Right atrium auricular region (tissue), 2 donors: ENCODE measurements at regions not wholly inside any gene's neighbourhood (a gene's known extent, or its start where the extent isn't known, plus 50 kb on each side); places are given as distances from the start of the nearest gene placed in this dataset.

Experiments used
- DNase-seq: peaks from one replicate; pipeline ENCODE4 v3.0.0-alpha.2; 2019; ENCODE audit warnings: low spot score
- H3K27ac ChIP-seq, 2 donors: fragments of 200-600 bp; sonication (generic); 1 replicate in 1 of 2; 2 replicates in 1 of 2; pipeline ENCODE4 v1.5.1; 2016 to 2019
- H3K27me3 ChIP-seq, 2 donors: fragments of 200-600 bp; sonication (generic); one replicate each; pipeline versions ENCODE4 v1.5.1 to v1.6.0; 2017 to 2019
- H3K36me3 ChIP-seq: fragments of 200-600 bp; sonication (generic); one replicate; pipeline ENCODE4 v1.5.1; 2016
- H3K4me1 ChIP-seq, 2 donors: fragments of 200-600 bp; sonication (generic); one replicate each; pipeline versions ENCODE4 v1.5.1 to v1.6.0; 2017 to 2019
- H3K4me3 ChIP-seq, 2 donors: fragments of 200-600 bp; sonication (generic); 1 replicate in 1 of 2; 2 replicates in 1 of 2; pipeline ENCODE4 v1.5.1; 2017 to 2019; ENCODE audit warnings: mild to moderate bottlenecking in 1 of 2, moderate library complexity in 1 of 2
- H3K9me3 ChIP-seq, 2 donors: fragments of 200-600 bp; sonication (generic); one replicate each; pipeline ENCODE4 v1.5.1; 2019
- CTCF ChIP-seq, 2 donors: fragments of 200-600 bp; sonication (generic); IDR thresholded peaks; one replicate each; pipeline ENCODE4 v1.5.1; 2019; ENCODE audit warnings: antibody characterized with exemption in 2 of 2

DNA sequence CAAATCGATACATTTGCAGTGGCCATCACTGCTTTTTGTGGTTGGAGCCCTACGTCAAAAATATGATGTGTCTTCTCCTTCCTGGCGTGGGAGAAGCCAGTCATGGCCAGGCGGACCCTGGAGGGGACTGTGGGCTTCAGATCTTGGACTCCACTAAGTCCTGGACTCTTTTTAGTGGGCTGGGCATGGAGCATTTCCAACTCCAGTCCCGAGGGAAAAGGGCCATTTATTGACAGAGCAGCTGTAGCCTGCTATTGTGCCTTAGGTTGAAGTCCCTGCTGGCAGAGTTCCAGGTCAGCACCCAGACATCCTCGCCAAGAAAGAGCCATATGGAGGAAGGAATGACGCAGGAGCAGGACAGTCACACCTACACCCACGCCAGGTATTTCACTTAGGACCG is 179.2 kb upstream of the ZNF507 start:
- no peaks in the 10 kb centered on the region for H3K4me1 ChIP-seq
- no peak overlapping the region for H3K4me3 ChIP-seq
- no peaks in the 10 kb centered on the region for H3K9me3 ChIP-seq
- no peak overlapping the region for H3K27ac ChIP-seq
- no peaks in the 10 kb centered on the region for H3K36me3 ChIP-seq
- DNase-seq = peak; percentile 18
- H3K27me3 ChIP-seq = no peaks in the 10 kb centered on the region
- TF ChIP-seq CTCF (IDR thresholded peaks at IDR 0.05) = no peak

DNA sequence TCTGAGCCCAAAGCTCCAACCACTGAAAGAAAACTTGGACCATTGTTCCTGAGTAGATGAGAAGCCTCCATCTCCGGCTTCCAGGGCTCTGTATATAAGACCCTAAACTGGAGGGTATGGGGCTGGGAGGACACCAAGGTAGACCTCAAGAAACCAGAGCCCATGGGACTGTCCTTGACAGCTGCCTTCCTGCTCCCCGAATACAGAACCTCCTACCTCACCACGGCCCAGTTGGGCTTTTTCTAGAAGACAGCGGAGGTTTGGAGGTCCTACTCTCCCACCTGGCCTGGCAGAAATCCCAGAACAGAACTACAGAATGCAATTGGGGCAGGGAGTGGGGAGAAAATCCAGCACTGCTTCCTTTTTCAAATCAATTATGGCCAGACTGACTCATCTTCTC is 177.3 kb upstream of the ZNF507 start:
- TF ChIP-seq CTCF (IDR thresholded peaks at IDR 0.05) = no peak
- peak; percentile 40 for DNase-seq
- H3K4me1 ChIP-seq = no peaks in the 10 kb centered on the region
- H3K9me3 ChIP-seq = no peaks in the 10 kb centered on the region
- H3K36me3 ChIP-seq = no peaks in the 10 kb centered on the region
- no peaks in the 10 kb centered on the region for H3K27me3 ChIP-seq
- H3K27ac ChIP-seq = no peak overlapping the region
- H3K4me3 ChIP-seq = no peak overlapping the region

DNA sequence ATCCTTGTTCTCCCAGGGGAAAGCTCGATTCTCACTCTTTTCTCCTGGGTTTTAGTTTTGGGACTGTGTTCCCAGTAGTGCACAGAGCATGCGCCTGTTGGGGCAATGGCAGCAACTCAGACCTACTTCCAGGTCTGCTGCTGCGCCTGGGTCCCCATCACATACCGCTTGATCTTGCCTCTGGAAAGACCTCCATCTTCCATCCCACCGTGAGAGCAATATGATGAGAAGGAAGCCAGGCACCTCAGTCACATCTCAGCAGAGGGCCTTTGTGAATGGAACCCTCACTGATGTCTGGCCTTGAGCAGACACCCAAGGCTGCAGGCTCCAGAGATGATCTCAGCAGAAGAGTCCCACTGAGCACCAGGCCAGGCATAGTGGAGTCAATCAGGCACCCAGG is 176.8 kb upstream of the ZNF507 start:
- Histone ChIP-seq H3K27me3 (no peaks in the 10 kb centered on the region), H3K9me3 (no peaks in the 10 kb centered on the region)

DNA sequence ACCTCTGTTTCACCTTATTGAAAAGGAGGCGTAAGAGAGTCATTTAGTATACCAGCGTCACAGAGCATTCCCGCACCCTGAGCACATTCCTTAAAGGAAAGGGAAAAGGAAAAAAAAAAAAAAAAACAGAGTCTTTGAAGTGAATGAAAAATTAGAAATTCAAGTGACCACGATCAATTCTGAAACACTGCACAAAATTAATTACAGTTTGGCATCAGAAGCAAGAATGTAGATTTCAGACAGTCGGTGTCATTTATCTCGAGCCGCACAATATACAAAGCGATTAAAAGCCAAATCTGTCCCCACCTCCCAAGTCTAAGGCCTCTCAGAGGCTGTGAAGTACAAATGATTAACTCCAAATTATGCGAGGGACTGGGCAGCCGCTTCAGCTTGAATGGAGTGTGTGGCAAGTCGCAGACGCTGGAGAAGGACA is 173.7 kb upstream of the ZNF507 start:
- no peak overlapping the region for H3K27ac ChIP-seq

More for the DNA sequence above, 176.8 kb upstream of the ZNF507 start:
- DNase-seq = peak; percentile 26
- Histone ChIP-seq H3K4me3 (no peak overlapping the region), H3K36me3 (no peaks in the 10 kb centered on the region), H3K27ac (no peak overlapping the region), H3K4me1 (no peaks in the 10 kb centered on the region)
- no peak for TF ChIP-seq CTCF (IDR thresholded peaks at IDR 0.05)

GRCh38 chr19:32172566-32173160 is 172.7 kb upstream of the ZNF507 start:
- TF ChIP-seq CTCF (IDR thresholded peaks at IDR 0.05) = no peak
- no peaks in the 10 kb centered on the region for H3K9me3 ChIP-seq
- H3K4me1 ChIP-seq = no peaks in the 10 kb centered on the region
- H3K4me3 ChIP-seq = no peak overlapping the region
- H3K27me3 ChIP-seq = no peaks in the 10 kb centered on the region
- H3K27ac ChIP-seq = no peak overlapping the region
- no peak for DNase-seq
- H3K36me3 ChIP-seq = no peaks in the 10 kb centered on the region

More for the DNA sequence above, 173.7 kb upstream of the ZNF507 start:
- no peaks in the 10 kb centered on the region for H3K4me1 ChIP-seq
- no peaks in the 10 kb centered on the region for H3K27me3 ChIP-seq
- peak; percentile 30 for DNase-seq
- no peaks in the 10 kb centered on the region for H3K36me3 ChIP-seq
- no peak for TF ChIP-seq CTCF (IDR thresholded peaks at IDR 0.05)
- no peaks in the 10 kb centered on the region for H3K9me3 ChIP-seq
- H3K4me3 ChIP-seq = no peak overlapping the region

DNA sequence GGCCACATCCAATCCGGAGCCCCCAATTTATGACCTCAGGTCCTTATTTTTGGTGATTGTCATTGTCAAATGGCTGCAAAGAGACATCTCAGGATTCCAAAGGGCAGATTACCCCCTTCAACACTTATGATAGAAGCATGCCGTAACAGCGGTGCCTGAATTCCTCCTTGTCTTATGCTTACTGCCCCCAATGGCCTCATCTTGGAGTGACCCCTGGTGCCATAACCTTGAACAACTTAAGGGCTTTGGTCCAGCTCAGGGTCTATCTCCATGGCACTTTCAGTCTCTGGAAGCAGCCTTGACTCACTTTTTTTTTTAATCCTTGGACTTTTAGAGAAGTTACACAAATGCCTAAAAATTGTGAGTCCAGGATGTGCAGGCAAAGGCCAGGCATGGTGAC is 171.6 kb upstream of the ZNF507 start:
- Histone ChIP-seq H3K4me3 (no peak overlapping the region), H3K36me3 (no peaks in the 10 kb centered on the region), H3K4me1 (no peaks in the 10 kb centered on the region), H3K9me3 (no peaks in the 10 kb centered on the region), H3K27ac (no peak overlapping the region), H3K27me3 (no peaks in the 10 kb centered on the region)
- TF ChIP-seq CTCF (IDR thresholded peaks at IDR 0.05) = no peak
- no peak for DNase-seq
